Neural progenitor cell (in vitro differentiated cells): ENCODE measurements at regions not wholly inside any gene's neighbourhood (a gene's known extent, or its start where the extent isn't known, plus 50 kb on each side); places are given as distances from the start of the nearest gene placed in this dataset.

ENCODE experiments used
- EZH2 ChIP-seq: fragments of 200-600 bp; sonication (generic); IDR thresholded peaks from 2 replicates; pipeline ENCODE4 v1.6.1; 2017; ENCODE audit warnings: antibody characterized with exemption, mild to moderate bottlenecking, moderate library complexity
- EZH2phosphoT487 ChIP-seq: fragments of 200-600 bp; sonication (generic); IDR thresholded peaks from 2 replicates; pipeline ENCODE4 v1.6.1; 2017; ENCODE audit warnings: antibody characterized with exemption
- TF ChIP-seq, protein P1 (sequence below): fragments of 200-600 bp; sonication (generic); IDR thresholded peaks from 2 replicates; pipeline ENCODE4 v1.5.1; 2017; ENCODE audit warnings: antibody characterized with exemption, mild to moderate bottlenecking

DNA sequence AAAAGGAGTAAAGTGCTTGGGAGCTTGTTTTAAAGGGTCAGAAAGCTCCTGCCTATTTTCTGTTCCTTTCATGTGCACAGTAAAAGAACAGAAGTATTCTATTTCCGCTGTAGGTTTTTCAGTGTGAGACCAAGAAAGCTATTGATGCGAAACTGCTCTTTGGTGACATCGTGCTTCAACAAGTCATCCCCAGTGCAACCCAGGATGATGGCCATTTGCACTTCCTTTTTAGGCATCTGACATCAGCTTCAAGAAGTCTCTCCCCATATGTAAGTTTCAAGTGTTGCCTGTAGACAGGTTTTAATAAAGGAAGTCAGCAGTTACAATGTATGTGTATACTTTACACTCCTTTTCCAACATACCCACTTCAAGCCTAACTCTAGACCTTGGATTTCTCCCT lies 131.6 kb downstream of the RFX6 start:
- TF ChIP-seq, protein P1, sequence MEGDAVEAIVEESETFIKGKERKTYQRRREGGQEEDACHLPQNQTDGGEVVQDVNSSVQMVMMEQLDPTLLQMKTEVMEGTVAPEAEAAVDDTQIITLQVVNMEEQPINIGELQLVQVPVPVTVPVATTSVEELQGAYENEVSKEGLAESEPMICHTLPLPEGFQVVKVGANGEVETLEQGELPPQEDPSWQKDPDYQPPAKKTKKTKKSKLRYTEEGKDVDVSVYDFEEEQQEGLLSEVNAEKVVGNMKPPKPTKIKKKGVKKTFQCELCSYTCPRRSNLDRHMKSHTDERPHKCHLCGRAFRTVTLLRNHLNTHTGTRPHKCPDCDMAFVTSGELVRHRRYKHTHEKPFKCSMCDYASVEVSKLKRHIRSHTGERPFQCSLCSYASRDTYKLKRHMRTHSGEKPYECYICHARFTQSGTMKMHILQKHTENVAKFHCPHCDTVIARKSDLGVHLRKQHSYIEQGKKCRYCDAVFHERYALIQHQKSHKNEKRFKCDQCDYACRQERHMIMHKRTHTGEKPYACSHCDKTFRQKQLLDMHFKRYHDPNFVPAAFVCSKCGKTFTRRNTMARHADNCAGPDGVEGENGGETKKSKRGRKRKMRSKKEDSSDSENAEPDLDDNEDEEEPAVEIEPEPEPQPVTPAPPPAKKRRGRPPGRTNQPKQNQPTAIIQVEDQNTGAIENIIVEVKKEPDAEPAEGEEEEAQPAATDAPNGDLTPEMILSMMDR: no peak
- no peak for TF ChIP-seq EZH2
- TF ChIP-seq EZH2phosphoT487: no peak
